ENCODE measurements at regions not wholly inside any gene's neighbourhood (a gene's known extent, or its start where the extent isn't known, plus 50 kb on each side); places are given as distances from the start of the nearest gene placed in this dataset.

DNA sequence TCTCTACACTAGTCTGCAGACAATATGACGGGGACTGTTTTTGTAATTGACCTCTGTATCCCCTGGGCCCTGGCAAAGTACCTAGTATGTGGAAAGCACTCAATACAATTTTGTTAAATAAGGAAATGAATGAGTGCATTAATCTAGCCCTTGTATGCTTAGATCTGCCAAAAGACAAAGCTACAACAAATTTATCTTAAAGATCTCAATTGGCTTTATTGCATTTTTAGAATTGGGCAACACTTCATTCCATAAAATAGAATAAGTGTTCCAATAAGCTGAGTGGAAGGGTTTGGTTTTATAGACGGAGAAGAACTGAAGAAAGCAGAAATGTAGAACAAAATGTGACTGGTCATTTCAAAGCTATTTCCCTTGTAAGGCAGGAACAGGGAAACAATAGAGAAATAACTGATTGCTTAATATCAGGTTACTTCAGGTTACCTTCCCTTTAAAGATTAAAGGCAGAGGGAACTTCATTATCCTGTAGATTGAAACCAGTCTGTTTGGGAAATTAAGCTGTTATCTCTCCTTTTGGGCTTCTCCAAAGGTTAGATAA lies 108.3 kb upstream of the MME start:
- DNase-seq: no peak
- Histone ChIP-seq H3K27ac (peak overlapping the region in 7 of 8 donors; percentile 44 to 89 (median 66)), H3K4me3 (peak overlapping the region in 1 of 8 donors; percentile 41), H3K9me3 (no peaks in the 10 kb centered on the region), H3K4me1 (peaks cover 0 to 9% (median 0%) of the 10 kb centered on the region in 6 donors), H3K36me3 (no peaks in the 10 kb centered on the region), H3K27me3 (replicated peaks in 1 of 7) (no peaks in the 10 kb centered on the region)
- 33 to 61% (median 38%) methylated on average over 2 of the region's 2 CpGs for WGBS, 5 donors
- TF ChIP-seq, protein P1, sequence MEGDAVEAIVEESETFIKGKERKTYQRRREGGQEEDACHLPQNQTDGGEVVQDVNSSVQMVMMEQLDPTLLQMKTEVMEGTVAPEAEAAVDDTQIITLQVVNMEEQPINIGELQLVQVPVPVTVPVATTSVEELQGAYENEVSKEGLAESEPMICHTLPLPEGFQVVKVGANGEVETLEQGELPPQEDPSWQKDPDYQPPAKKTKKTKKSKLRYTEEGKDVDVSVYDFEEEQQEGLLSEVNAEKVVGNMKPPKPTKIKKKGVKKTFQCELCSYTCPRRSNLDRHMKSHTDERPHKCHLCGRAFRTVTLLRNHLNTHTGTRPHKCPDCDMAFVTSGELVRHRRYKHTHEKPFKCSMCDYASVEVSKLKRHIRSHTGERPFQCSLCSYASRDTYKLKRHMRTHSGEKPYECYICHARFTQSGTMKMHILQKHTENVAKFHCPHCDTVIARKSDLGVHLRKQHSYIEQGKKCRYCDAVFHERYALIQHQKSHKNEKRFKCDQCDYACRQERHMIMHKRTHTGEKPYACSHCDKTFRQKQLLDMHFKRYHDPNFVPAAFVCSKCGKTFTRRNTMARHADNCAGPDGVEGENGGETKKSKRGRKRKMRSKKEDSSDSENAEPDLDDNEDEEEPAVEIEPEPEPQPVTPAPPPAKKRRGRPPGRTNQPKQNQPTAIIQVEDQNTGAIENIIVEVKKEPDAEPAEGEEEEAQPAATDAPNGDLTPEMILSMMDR (IDR thresholded peaks at IDR 0.05 in 8 of 11, conservative IDR thresholded peaks at IDR 0.05 in 3 of 11): no peak
- TF ChIP-seq POLR2A (IDR thresholded peaks at IDR 0.05): no peak
- no peak for TF ChIP-seq POLR2AphosphoS5 (IDR thresholded peaks at IDR 0.05)
- intact Hi-C loops (cut with DNase I; ENCODE audit: low total_unique reads): no loop called here

- Histone ChIP-seq H3K4me1 (peaks cover 0 to 9% (median 0%) of the 10 kb centered on the region in 6 donors), H3K27ac (peak overlapping the region in 7 of 8 donors; percentile 44 to 89 (median 66)), H3K27me3 (replicated peaks in 1 of 7) (no peaks in the 10 kb centered on the region), H3K4me3 (peak overlapping the region in 1 of 8 donors; percentile 41), H3K36me3 (no peaks in the 10 kb centered on the region), H3K9me3 (no peaks in the 10 kb centered on the region)
- no peak for DNase-seq
- TF ChIP-seq, protein P1 (IDR thresholded peaks at IDR 0.05 in 8 of 11, conservative IDR thresholded peaks at IDR 0.05 in 3 of 11): no peak
- TF ChIP-seq POLR2A (IDR thresholded peaks at IDR 0.05): no peak
- TF ChIP-seq POLR2AphosphoS5 (IDR thresholded peaks at IDR 0.05): no peak
- intact Hi-C loops (cut with DNase I; ENCODE audit: low total_unique reads): no loop called here
- 82 to 91% (median 86%) methylated on average over 7 of the region's 7 CpGs for WGBS, 5 donors
Observed at GRCh38 chr3:154971341-154971740, 108.8 kb upstream of the MME start.

GRCh38 chr3:154970797-154971196 lies 109.3 kb upstream of the MME start:
- intact Hi-C loops (cut with DNase I; ENCODE audit: low total_unique reads): no loop called here
- TF ChIP-seq POLR2A (IDR thresholded peaks at IDR 0.05): no peak
- TF ChIP-seq POLR2AphosphoS5 (IDR thresholded peaks at IDR 0.05): no peak
- TF ChIP-seq, protein P1 (IDR thresholded peaks at IDR 0.05 in 8 of 11, conservative IDR thresholded peaks at IDR 0.05 in 3 of 11): no peak

DNA sequence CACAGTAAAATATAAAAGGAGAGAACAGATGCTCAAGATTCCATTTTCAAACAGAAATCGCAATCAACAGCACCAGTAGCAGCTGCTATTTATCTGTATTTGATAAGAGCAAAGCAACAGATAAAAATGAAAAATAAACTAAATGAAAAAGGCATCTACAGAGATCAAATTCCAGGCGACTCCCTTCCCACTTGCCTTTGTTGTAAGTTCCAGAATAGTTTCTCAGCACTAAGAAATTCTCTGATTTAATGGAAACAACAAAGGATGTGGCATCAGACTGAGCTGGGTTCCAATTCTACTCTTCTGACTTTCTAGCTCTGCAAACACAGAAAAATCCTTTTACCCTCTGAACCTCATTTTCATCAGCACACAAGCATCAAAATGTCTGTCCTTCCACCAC lies 110.8 kb upstream of the MME start:
- Histone ChIP-seq H3K4me3 (no peak overlapping the region), H3K36me3 (no peaks in the 10 kb centered on the region), H3K27ac (peak overlapping the region in 1 of 8 donors; percentile 89), H3K9me3 (no peaks in the 10 kb centered on the region), H3K27me3 (replicated peaks in 1 of 7) (no peaks in the 10 kb centered on the region), H3K4me1 (peaks cover 0 to 9% (median 0%) of the 10 kb centered on the region in 6 donors)
- intact Hi-C loops (cut with DNase I; ENCODE audit: low total_unique reads): no loop called here
- no peak for TF ChIP-seq POLR2AphosphoS5 (IDR thresholded peaks at IDR 0.05)
- TF ChIP-seq, protein P1 (IDR thresholded peaks at IDR 0.05 in 8 of 11, conservative IDR thresholded peaks at IDR 0.05 in 3 of 11): no peak
- TF ChIP-seq POLR2A (IDR thresholded peaks at IDR 0.05): no peak
- 66 to 83% (median 68%) methylated on average over 2 of the region's 2 CpGs for whole genome bisulfite sequencing, 5 donors
- DNase-seq: no peak

More at GRCh38 chr3:154970797-154971196, 109.3 kb upstream of the MME start:
- peak overlapping the region in 1 of 8 donors; percentile 41 for H3K4me3 ChIP-seq
- no peaks in the 10 kb centered on the region for H3K9me3 ChIP-seq
- no peaks in the 10 kb centered on the region for H3K36me3 ChIP-seq
- H3K27ac ChIP-seq: peak overlapping the region in 6 of 8 donors; percentile 61 to 89 (median 74)
- 66 to 84% (median 76%) methylated on average over 3 of the region's 3 CpGs for WGBS, 5 donors
- no peaks in the 10 kb centered on the region for H3K27me3 ChIP-seq (replicated peaks in 1 of 7)
- DNase-seq: no peak
- H3K4me1 ChIP-seq: peaks cover 0 to 9% (median 0%) of the 10 kb centered on the region in 6 donors

All from spleen (tissue), 11 donors.